ENCODE measurements at regions not wholly inside any gene's neighbourhood (a gene's known extent, or its start where the extent isn't known, plus 50 kb on each side); places are given as distances from the start of the nearest gene placed in this dataset.
A peak's percentile ranks its signal among the peaks of the same experiment; 100 is the strongest.

DNA sequence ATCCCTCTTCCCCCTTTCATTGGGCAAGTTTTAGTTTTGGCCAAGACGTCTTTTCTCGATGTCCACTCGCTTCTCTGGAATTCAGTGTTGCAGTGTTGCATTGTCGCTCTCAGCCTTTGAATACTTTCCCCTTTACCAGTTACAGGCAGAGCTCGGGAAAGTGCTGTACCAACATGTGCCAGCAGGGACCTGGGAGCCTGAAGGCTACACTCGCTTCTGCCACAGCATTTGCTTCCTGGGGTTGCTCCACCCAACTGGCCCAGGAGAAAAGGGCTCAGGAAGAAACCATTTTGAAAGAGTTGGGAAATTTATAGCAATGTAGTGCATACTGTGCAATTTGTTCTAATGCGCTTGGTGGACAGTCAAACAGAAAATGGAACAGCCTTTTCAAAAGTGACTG is 78.6 kb downstream of the LINC00237 start:
- peak overlapping the region; percentile 51; the same call in 1 of the 2 replicates for H2AFZ ChIP-seq (ENCODE audit: low read depth, low read length)
- 17% methylated on average over 6 of the region's 7 CpGs for WGBS (ENCODE audit: insufficient coverage, low coverage, missing lambda C conversion rate)
- H3K9ac ChIP-seq (ENCODE audit: insufficient read depth in 1 of 2, low read depth in 2 of 2, low read length in 2 of 2) = no peak overlapping the region
- no peaks in the 10 kb centered on the region for H4K20me1 ChIP-seq (replicated peaks; ENCODE audit: control insufficient read depth, insufficient read depth, low read length)
- TF ChIP-seq, protein P1, sequence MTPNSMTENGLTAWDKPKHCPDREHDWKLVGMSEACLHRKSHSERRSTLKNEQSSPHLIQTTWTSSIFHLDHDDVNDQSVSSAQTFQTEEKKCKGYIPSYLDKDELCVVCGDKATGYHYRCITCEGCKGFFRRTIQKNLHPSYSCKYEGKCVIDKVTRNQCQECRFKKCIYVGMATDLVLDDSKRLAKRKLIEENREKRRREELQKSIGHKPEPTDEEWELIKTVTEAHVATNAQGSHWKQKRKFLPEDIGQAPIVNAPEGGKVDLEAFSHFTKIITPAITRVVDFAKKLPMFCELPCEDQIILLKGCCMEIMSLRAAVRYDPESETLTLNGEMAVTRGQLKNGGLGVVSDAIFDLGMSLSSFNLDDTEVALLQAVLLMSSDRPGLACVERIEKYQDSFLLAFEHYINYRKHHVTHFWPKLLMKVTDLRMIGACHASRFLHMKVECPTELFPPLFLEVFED (CRISPR knock-in tag; conservative IDR thresholded peaks at IDR 0.05) = no peak
- no peak for TF ChIP-seq SP1 (CRISPR knock-in tag; IDR thresholded peaks at IDR 0.05)
- no peak for TF ChIP-seq POU5F1 (IDR thresholded peaks at IDR 0.05; ENCODE audit: borderline replicate concordance, low read depth, low read length, partially characterized antibody)
- TF ChIP-seq, protein P2, sequence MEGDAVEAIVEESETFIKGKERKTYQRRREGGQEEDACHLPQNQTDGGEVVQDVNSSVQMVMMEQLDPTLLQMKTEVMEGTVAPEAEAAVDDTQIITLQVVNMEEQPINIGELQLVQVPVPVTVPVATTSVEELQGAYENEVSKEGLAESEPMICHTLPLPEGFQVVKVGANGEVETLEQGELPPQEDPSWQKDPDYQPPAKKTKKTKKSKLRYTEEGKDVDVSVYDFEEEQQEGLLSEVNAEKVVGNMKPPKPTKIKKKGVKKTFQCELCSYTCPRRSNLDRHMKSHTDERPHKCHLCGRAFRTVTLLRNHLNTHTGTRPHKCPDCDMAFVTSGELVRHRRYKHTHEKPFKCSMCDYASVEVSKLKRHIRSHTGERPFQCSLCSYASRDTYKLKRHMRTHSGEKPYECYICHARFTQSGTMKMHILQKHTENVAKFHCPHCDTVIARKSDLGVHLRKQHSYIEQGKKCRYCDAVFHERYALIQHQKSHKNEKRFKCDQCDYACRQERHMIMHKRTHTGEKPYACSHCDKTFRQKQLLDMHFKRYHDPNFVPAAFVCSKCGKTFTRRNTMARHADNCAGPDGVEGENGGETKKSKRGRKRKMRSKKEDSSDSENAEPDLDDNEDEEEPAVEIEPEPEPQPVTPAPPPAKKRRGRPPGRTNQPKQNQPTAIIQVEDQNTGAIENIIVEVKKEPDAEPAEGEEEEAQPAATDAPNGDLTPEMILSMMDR (IDR thresholded peaks at IDR 0.05 in 2 of 3, conservative IDR thresholded peaks at IDR 0.05 in 1 of 3; ENCODE audit: insufficient read depth in 2 of 3, low read depth in 1 of 3, low read length in 3 of 3) = peak in 2 of 3 experiments; percentile 21 to 39; a peak in 2 of 6 replicates
- TF ChIP-seq, protein P3, sequence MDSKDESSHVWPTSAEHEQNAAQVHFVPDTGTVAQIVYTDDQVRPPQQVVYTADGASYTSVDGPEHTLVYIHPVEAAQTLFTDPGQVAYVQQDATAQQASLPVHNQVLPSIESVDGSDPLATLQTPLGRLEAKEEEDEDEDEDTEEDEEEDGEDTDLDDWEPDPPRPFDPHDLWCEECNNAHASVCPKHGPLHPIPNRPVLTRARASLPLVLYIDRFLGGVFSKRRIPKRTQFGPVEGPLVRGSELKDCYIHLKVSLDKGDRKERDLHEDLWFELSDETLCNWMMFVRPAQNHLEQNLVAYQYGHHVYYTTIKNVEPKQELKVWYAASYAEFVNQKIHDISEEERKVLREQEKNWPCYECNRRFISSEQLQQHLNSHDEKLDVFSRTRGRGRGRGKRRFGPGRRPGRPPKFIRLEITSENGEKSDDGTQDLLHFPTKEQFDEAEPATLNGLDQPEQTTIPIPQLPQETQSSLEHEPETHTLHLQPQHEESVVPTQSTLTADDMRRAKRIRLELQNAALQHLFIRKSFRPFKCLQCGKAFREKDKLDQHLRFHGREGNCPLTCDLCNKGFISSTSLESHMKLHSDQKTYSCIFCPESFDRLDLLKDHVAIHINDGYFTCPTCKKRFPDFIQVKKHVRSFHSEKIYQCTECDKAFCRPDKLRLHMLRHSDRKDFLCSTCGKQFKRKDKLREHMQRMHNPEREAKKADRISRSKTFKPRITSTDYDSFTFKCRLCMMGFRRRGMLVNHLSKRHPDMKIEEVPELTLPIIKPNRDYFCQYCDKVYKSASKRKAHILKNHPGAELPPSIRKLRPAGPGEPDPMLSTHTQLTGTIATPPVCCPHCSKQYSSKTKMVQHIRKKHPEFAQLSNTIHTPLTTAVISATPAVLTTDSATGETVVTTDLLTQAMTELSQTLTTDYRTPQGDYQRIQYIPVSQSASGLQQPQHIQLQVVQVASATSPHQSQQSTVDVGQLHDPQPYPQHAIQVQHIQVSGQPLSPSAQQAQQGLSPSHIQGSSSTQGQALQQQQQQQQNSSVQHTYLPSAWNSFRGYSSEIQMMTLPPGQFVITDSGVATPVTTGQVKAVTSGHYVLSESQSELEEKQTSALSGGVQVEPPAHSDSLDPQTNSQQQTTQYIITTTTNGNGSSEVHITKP (IDR thresholded peaks at IDR 0.05; ENCODE audit: partially characterized antibody) = peak; percentile 45
- no TSS peak for BruUV-seq (replicated peaks)
- no peak for FAIRE-seq
- in situ Hi-C loops (cut with MboI) = no loop called here
- H3K36me3 ChIP-seq (ENCODE audit: control insufficient read depth, insufficient read depth, low read length) = no peaks in the 10 kb centered on the region
- no peak overlapping the region for H3K27ac ChIP-seq (ENCODE audit: extremely low read depth, low read depth, low read length)
- peak; percentile 81 for ATAC-seq
- POLR2A ChIA-PET = interaction anchor here (1.0 kb wide), 1 partner anchor 21 kb away, joined by 3 read pairs; no protein-coding TSS in a partner anchor
- H3K4me1 ChIP-seq (replicated peaks in 1 of 2; ENCODE audit: control insufficient read depth in 2 of 2, insufficient read depth in 2 of 2, low read length in 2 of 2) = peaks cover 0 to 5% of the 10 kb centered on the region in 2 experiments; a peak in 2 of 5 replicates
- no peaks in the 10 kb centered on the region for H3K79me2 ChIP-seq (ENCODE audit: control insufficient read depth, insufficient read depth, low read length)
- 0 out of 2 replicates have a peak overlapping the region, but pooled peaks have one; percentile 25 for H3K4me2 ChIP-seq (ENCODE audit: insufficient read depth, low read length)
- CTCF ChIA-PET (ENCODE audit: low intra/inter-chr PET ratio) = no interaction called here
- DNase-seq (ENCODE audit: extremely low read depth in 1 of 4, low spot score in 3 of 4) = peak in 2 of 4 experiments; percentile 9 to 10
- H3K4me3 ChIP-seq = no peak overlapping the region
- intact Hi-C loops (cut with micrococcal nuclease) = no loop called here
- no peaks in the 10 kb centered on the region; a peak in 1 of 5 replicates for H3K27me3 ChIP-seq (ENCODE audit: control insufficient read depth in 2 of 2, insufficient read depth in 2 of 2, low read length in 2 of 2)
- H3K9me3 ChIP-seq (replicated peaks; ENCODE audit: control insufficient read depth, insufficient read depth, low read depth, low read length) = no peaks in the 10 kb centered on the region
- no peaks in the 10 kb centered on the region for H3K9me1 ChIP-seq (ENCODE audit: control insufficient read depth, insufficient read depth, low read length)

Measured in K562 (cell line).